HepG2 (cell line): ENCODE measurements at regions not wholly inside any gene's neighbourhood (a gene's known extent, or its start where the extent isn't known, plus 50 kb on each side); places are given as distances from the start of the nearest gene placed in this dataset.

Source experiments
- ATAC-seq: fragments of 200-7000 bp; cut with Tn5 transposase; 3 replicates; pipeline ENCODE4 v1.9.1; 2020; ENCODE audit warnings: mild to moderate bottlenecking, moderate library complexity
- BruUV-seq: library from RNA; stranded (reverse); fragments of 400-500 nt; replicated peaks from 2 replicates; lab custom pipeline; 2021; lab: Mats Ljungman, UMichigan
- CTCF ChIA-PET: fragments of 300-600 bp; formaldehyde crosslinking; extraction: SDS; loops from one replicate; lab custom pipeline; 2021; ENCODE audit warnings: low total read pairs, inconsistent platforms, low intra/inter-chr PET ratio; lab: Yijun Ruan, JAX
- POLR2A ChIA-PET: fragments of 350-600 bp; sonication (Branson Sonifier 250); formaldehyde crosslinking; loops from one replicate; lab custom pipeline; 2020; ENCODE audit warnings: antibody characterized with exemption, inconsistent platforms; lab: Yijun Ruan, JAX
- DNase-seq: peaks from one replicate; pipeline ENCODE4 v3.0.0-alpha.2; 2015; ENCODE audit warnings: low spot score
- FAIRE-seq: peaks from 3 replicates; lab custom pipeline; 2011; peaks lifted over from hg19 to GRCh38; lab: Jason Lieb, UNC
- H2AFZ ChIP-seq: one replicate; pipeline ENCODE4 v1.6.1; 2011; ENCODE audit warnings: low read length, inconsistent platforms
- H3K27ac ChIP-seq: fragments of 300-600 bp; 3 replicates; pipeline ENCODE4 v1.8.0; 2011; ENCODE audit warnings: mixed run types, mild to moderate bottlenecking, mixed read lengths, low read length, inconsistent platforms; ENCODE audit not compliant: insufficient read depth; ENCODE audit errors: extremely low read length
- H3K27me3 ChIP-seq, 2 experiments: fragments of 200-600 bp in 1 of 2; 2 replicates in 1 of 2; 3 replicates in 1 of 2; pipeline versions ENCODE4 v1.6.0 to v1.8.0; 2011; ENCODE audit warnings: low read length in 2 of 2, mild to moderate bottlenecking in 2 of 2, moderate library complexity in 2 of 2, inconsistent platforms in 1 of 2; ENCODE audit not compliant: insufficient read depth in 2 of 2, control insufficient read depth in 1 of 2
- H3K36me3 ChIP-seq, 2 experiments: fragments of 200-600 bp in 1 of 2; replicated peaks in 1 of 2; 2 replicates in 1 of 2; 3 replicates in 1 of 2; pipeline versions ENCODE4 v1.5.1 to v1.8.0; 2011; ENCODE audit warnings: low read length in 2 of 2, inconsistent platforms in 1 of 2; ENCODE audit not compliant: insufficient read depth in 2 of 2, control insufficient read depth in 1 of 2
- H3K4me1 ChIP-seq: 2 replicates; pipeline ENCODE4 v1.5.1; 2012; ENCODE audit warnings: low read length, inconsistent platforms; ENCODE audit not compliant: insufficient read depth
- H3K4me2 ChIP-seq: 2 replicates; pipeline ENCODE4 v1.6.0; 2011; ENCODE audit warnings: low read depth, low read length, inconsistent platforms
- H3K4me3 ChIP-seq, 3 experiments: fragments of 200-600 bp in 1 of 3; sonication (generic), shearing (Covaris generic) in 1 of 3; replicated peaks in 1 of 3; 2 replicates each; pipeline ENCODE4 v1.5.1; 2011 to 2016; ENCODE audit warnings: low read length in 3 of 3, inconsistent platforms in 2 of 3, low read depth in 2 of 3, mild to moderate bottlenecking in 2 of 3, control low read depth in 1 of 3, mixed read lengths in 1 of 3; ENCODE audit not compliant: insufficient read depth in 1 of 3
- H3K79me2 ChIP-seq: one replicate; pipeline ENCODE4 v1.6.1; 2011; ENCODE audit warnings: low read length, inconsistent platforms; ENCODE audit not compliant: insufficient read depth
- H3K9ac ChIP-seq: 2 replicates; pipeline ENCODE4 v1.6.0; 2011; ENCODE audit warnings: mild to moderate bottlenecking, low read depth, low read length, inconsistent platforms; ENCODE audit not compliant: insufficient read depth
- H3K9me3 ChIP-seq: 2 replicates; pipeline ENCODE4 v1.5.1; 2012; ENCODE audit warnings: mild to moderate bottlenecking, low read length
- H4K20me1 ChIP-seq: 2 replicates; pipeline ENCODE4 v1.6.0; 2011; ENCODE audit warnings: inconsistent platforms, mild to moderate bottlenecking, low read length, moderate library complexity; ENCODE audit not compliant: insufficient read depth
- JARID2 ChIP-seq: sonication (generic); formaldehyde crosslinking; IDR thresholded peaks from 2 replicates; pipeline ENCODE4 v1.8.1; 2023; ENCODE audit warnings: missing genetic modification reagents, inconsistent platforms; ENCODE audit not compliant: insufficient replicate concordance
- POLR2G ChIP-seq: fragments of 200-400 bp; formaldehyde crosslinking; IDR thresholded peaks from 2 replicates; pipeline ENCODE4 v1.6.1; 2018; ENCODE audit warnings: mild to moderate bottlenecking, low read depth, low read length, moderate library complexity
- SALL1 ChIP-seq: sonication (generic); formaldehyde crosslinking; IDR thresholded peaks from 2 replicates; pipeline ENCODE4 v1.8.0; 2022; ENCODE audit warnings: mild to moderate bottlenecking, missing genetic modification reagents
- SMAD3 ChIP-seq: sonication (generic); formaldehyde crosslinking; IDR thresholded peaks from 2 replicates; pipeline ENCODE4 v1.4.0; 2020; ENCODE audit warnings: missing genetic modification reagents
- SMC3 ChIP-seq: IDR thresholded peaks from 2 replicates; pipeline ENCODE4 v1.6.1; 2011; ENCODE audit warnings: low read length, improper control_type of control experiment
- STAG1 ChIP-seq: sonication (generic); formaldehyde crosslinking; IDR thresholded peaks from 2 replicates; pipeline ENCODE4 v1.4.0; 2020; ENCODE audit warnings: missing genetic modification reagents
- TGIF2 ChIP-seq: IDR thresholded peaks from 2 replicates; pipeline ENCODE4 v1.6.1; 2016; ENCODE audit warnings: control low read depth, missing compliant biosample characterization
- ZBTB7A ChIP-seq: sonication (generic); formaldehyde crosslinking; IDR thresholded peaks from 2 replicates; pipeline ENCODE4 v1.8.0; 2022; ENCODE audit warnings: mild to moderate bottlenecking, missing genetic modification reagents
- ZFP82 ChIP-seq: sonication (generic); formaldehyde crosslinking; IDR thresholded peaks from 2 replicates; pipeline ENCODE4 v1.5.1; 2020; ENCODE audit warnings: mild to moderate bottlenecking, missing genetic modification reagents, borderline replicate concordance
- ZNF256 ChIP-seq: sonication (generic); formaldehyde crosslinking; conservative IDR thresholded peaks from 2 replicates; pipeline ENCODE4 v1.4.0; 2020; ENCODE audit warnings: missing genetic modification reagents
- ZNF607 ChIP-seq: sonication (generic); formaldehyde crosslinking; IDR thresholded peaks from 2 replicates; pipeline ENCODE4 v1.5.1; 2020; ENCODE audit warnings: missing genetic modification reagents, mild to moderate bottlenecking, borderline replicate concordance
- ZNF609 ChIP-seq: sonication (generic); formaldehyde crosslinking; IDR thresholded peaks from 2 replicates; pipeline ENCODE4 v1.4.0; 2020; ENCODE audit warnings: mild to moderate bottlenecking, missing genetic modification reagents, borderline replicate concordance
- ZNF614 ChIP-seq: IDR thresholded peaks from 2 replicates; pipeline ENCODE4 v1.6.1; 2018; ENCODE audit warnings: missing biosample characterization, missing genetic modification reagents, inconsistent platforms, borderline replicate concordance
- WGBS: methylation state at CpG from one replicate; pipeline ENCODE4 v1.1.6; 2017; ENCODE audit warnings: low lambda C conversion rate; 5-methylcytosine and 5-hydroxymethylcytosine counted together
- in situ Hi-C: cut with HindIII; loops from 2 replicates; pipeline ENCODE4 v1.10.0; 2017; ENCODE audit warnings: low pct_unique_long_range_greater_than_20kb; ENCODE audit not compliant: extremely low pct_ligation_motif_present
- intact Hi-C: fragments of 100-400 bp; cut with micrococcal nuclease; formaldehyde crosslinking; loops from one replicate; pipeline ENCODE4 v1.10.0; 2022; ENCODE audit not compliant: unreplicated experiment
- TF ChIP-seq, protein P1 (sequence below): sonication (generic); formaldehyde crosslinking; IDR thresholded peaks from 2 replicates; pipeline ENCODE4 v1.5.0; 2020; ENCODE audit warnings: mild to moderate bottlenecking, missing genetic modification reagents, moderate library complexity

DNA sequence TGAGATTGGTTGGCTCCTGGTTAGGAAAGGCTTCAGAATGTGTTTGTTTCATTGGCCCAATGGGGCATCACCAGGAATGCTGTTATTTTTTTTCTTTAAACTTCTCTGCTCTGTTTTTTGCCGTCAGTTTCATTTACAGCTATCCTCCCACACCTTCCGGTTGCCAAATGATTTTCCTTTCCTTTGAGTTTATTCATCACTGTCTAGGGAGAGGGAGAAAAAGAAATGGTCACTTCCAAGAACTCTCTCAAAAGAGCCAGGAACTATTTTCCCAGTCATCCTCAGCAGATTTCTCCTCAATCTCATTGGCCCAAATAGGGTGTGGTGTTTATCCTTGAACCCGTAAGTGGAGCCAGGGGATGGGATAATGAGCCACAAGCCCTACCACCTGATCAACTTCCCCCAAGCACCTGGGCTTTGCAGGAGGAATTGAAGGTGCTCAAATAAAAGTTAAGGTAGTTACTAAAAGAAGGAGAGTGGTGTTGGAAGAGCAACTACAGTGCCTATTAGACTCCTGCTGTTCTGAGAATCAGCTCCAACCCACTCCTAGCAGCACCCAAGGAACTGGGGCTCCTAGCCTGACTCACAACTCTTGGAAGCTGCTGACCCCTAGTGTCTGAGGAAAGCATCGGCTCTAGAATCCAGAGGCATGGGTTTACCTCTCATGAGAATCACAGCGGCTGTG, 183.8 kb upstream of the IL12A start:
- intact Hi-C loops (loop anchor here (1.0 to 10.0 kb wide), 6 partner anchors 23 to 542 kb away; no protein-coding TSS in a partner anchor), in situ Hi-C loops (loop anchor here (5.0 kb wide), 2 partner anchors 188 to 538 kb away; no protein-coding TSS in a partner anchor)
- no peaks in the 10 kb centered on the region for H3K36me3 ChIP-seq
- H4K20me1 ChIP-seq = no peaks in the 10 kb centered on the region
- BruUV-seq = no TSS peak
- no peak overlapping the region for H3K27ac ChIP-seq
- ChIA-PET CTCF (interaction anchor here (0.8 to 2.4 kb wide), 5 partner anchors 23 to 541 kb away, joined by 3 to 33 read pairs (median 14); no protein-coding TSS in a partner anchor), POLR2A (no interaction called here)
- H3K79me2 ChIP-seq = no peaks in the 10 kb centered on the region
- peak; percentile 99 for ATAC-seq
- no peaks in the 10 kb centered on the region for H3K9me3 ChIP-seq
- H3K9ac ChIP-seq = no peak overlapping the region
- DNase-seq = peak; percentile 73
- 42% methylated on average over 5 of the region's 5 CpGs for WGBS
- no peaks in the 10 kb centered on the region for H3K27me3 ChIP-seq
- H3K4me3 ChIP-seq = no peak overlapping the region
- H3K4me1 ChIP-seq = peaks cover 7% of the 10 kb centered on the region; the same call in 1 of the 2 replicates
- no peak overlapping the region for H2AFZ ChIP-seq
- no peak overlapping the region for H3K4me2 ChIP-seq
- FAIRE-seq = peak; percentile 88
- TF ChIP-seq STAG1 (CRISPR knock-in tag) (peak; percentile 97), ZNF609 (no peak), SALL1 (CRISPR knock-in tag) (0 out of 2 replicates have a peak, but pooled peaks have one; percentile 21), ZFP82 (CRISPR knock-in tag) (no peak), ZBTB7A (no peak), ZNF614 (0 out of 2 replicates have a peak, but pooled peaks have one; percentile 35), ZNF607 (CRISPR knock-in tag) (no peak), SMC3 (peak; percentile 98), SMAD3 (CRISPR knock-in tag) (0 out of 2 replicates have a peak, but pooled peaks have one; percentile 36), ZNF256 (CRISPR knock-in tag) (no peak), POLR2G (no peak), JARID2 (CRISPR knock-in tag) (no peak), TGIF2 (CRISPR knock-in tag) (0 out of 2 replicates have a peak, but pooled peaks have one; percentile 29)
- TF ChIP-seq, protein P1, sequence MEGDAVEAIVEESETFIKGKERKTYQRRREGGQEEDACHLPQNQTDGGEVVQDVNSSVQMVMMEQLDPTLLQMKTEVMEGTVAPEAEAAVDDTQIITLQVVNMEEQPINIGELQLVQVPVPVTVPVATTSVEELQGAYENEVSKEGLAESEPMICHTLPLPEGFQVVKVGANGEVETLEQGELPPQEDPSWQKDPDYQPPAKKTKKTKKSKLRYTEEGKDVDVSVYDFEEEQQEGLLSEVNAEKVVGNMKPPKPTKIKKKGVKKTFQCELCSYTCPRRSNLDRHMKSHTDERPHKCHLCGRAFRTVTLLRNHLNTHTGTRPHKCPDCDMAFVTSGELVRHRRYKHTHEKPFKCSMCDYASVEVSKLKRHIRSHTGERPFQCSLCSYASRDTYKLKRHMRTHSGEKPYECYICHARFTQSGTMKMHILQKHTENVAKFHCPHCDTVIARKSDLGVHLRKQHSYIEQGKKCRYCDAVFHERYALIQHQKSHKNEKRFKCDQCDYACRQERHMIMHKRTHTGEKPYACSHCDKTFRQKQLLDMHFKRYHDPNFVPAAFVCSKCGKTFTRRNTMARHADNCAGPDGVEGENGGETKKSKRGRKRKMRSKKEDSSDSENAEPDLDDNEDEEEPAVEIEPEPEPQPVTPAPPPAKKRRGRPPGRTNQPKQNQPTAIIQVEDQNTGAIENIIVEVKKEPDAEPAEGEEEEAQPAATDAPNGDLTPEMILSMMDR (CRISPR knock-in tag) = peak; percentile 94
